SK-N-SH treated with all-trans-retinoic acid at 6 μM for 48 hours (cell line): ENCODE measurements at regions not wholly inside any gene's neighbourhood (a gene's known extent, or its start where the extent isn't known, plus 50 kb on each side); places are given as distances from the start of the nearest gene placed in this dataset.

Experiments
- ATAC-seq: fragments of 200-7000 bp; cut with Tn5 transposase; 3 replicates; pipeline ENCODE4 v1.9.1; 2020; ENCODE audit warnings: mild to moderate bottlenecking, moderate library complexity
- ARNTL ChIP-seq: fragments of 450-650 bp; formaldehyde crosslinking; IDR thresholded peaks from 2 replicates; pipeline ENCODE4 v1.5.0; 2020; ENCODE audit warnings: low read depth, mild to moderate bottlenecking, moderate library complexity, borderline replicate concordance
- BACH2 ChIP-seq: fragments of 250-450 bp; sonication (Bioruptor Pico); IDR thresholded peaks from 2 replicates; pipeline ENCODE4 v1.9.0; 2021; ENCODE audit warnings: mild to moderate bottlenecking, borderline replicate concordance
- CREB5 ChIP-seq: fragments of 250-450 bp; sonication (Bioruptor Pico); IDR thresholded peaks from 2 replicates; pipeline ENCODE4 v1.5.1; 2020; ENCODE audit warnings: low read depth, mild to moderate bottlenecking, moderate library complexity
- CSDC2 ChIP-seq: fragments of 250-450 bp; sonication (Bioruptor Pico); IDR thresholded peaks from 2 replicates; pipeline ENCODE4 v1.5.0; 2020; ENCODE audit warnings: mild to moderate bottlenecking, moderate library complexity
- CSRNP3 ChIP-seq: fragments of 250-450 bp; sonication (Bioruptor Pico); IDR thresholded peaks from 2 replicates; pipeline ENCODE4 v1.5.1; 2021; ENCODE audit warnings: mild to moderate bottlenecking, moderate library complexity
- ESRRG ChIP-seq: fragments of 250-450 bp; sonication (Bioruptor Pico); IDR thresholded peaks from 2 replicates; pipeline ENCODE4 v1.6.1; 2021; ENCODE audit warnings: mild to moderate bottlenecking
- GLIS3 ChIP-seq: fragments of 250-450 bp; sonication (Bioruptor Pico); IDR thresholded peaks from 2 replicates; pipeline ENCODE4 v1.5.0; 2020; ENCODE audit warnings: mild to moderate bottlenecking, moderate library complexity
- ISL1 ChIP-seq: fragments of 250-450 bp; sonication (Bioruptor Pico); IDR thresholded peaks from 2 replicates; pipeline ENCODE4 v2.1.2; 2022; ENCODE audit warnings: mild to moderate bottlenecking, moderate library complexity
- POU6F1 ChIP-seq: fragments of 250-450 bp; sonication (Bioruptor Pico); IDR thresholded peaks from 2 replicates; pipeline ENCODE4 v1.8.0; 2021; ENCODE audit warnings: low read depth, mild to moderate bottlenecking, moderate library complexity, borderline replicate concordance
- PPARA ChIP-seq: fragments of 250-450 bp; sonication (Bioruptor Pico); IDR thresholded peaks from 2 replicates; pipeline ENCODE4 v1.5.0; 2020; ENCODE audit warnings: mild to moderate bottlenecking, borderline replicate concordance
- RARB ChIP-seq: fragments of 250-450 bp; sonication (Bioruptor Pico); IDR thresholded peaks from 2 replicates; pipeline ENCODE4 v1.8.0; 2021; ENCODE audit warnings: mild to moderate bottlenecking, moderate library complexity
- SNAI2 ChIP-seq: fragments of 250-450 bp; sonication (Bioruptor Pico); IDR thresholded peaks from 2 replicates; pipeline ENCODE4 v1.5.0; 2020; ENCODE audit warnings: mild to moderate bottlenecking, moderate library complexity
- TCF4 ChIP-seq: fragments of 250-450 bp; sonication (Bioruptor Pico); IDR thresholded peaks from 2 replicates; pipeline ENCODE4 v1.8.0; 2021; ENCODE audit warnings: mild to moderate bottlenecking, moderate library complexity, borderline replicate concordance
- TOX ChIP-seq: fragments of 250-450 bp; sonication (Bioruptor Pico); IDR thresholded peaks from 2 replicates; pipeline ENCODE4 v1.8.0; 2021; ENCODE audit warnings: mild to moderate bottlenecking, moderate library complexity, borderline replicate concordance
- TSHZ2 ChIP-seq: fragments of 250-450 bp; sonication (Bioruptor Pico); IDR thresholded peaks from 2 replicates; pipeline ENCODE4 v1.5.0; 2020; ENCODE audit warnings: mild to moderate bottlenecking, moderate library complexity
- ZC3H10 ChIP-seq: fragments of 250-450 bp; sonication (Bioruptor Pico); IDR thresholded peaks from 2 replicates; pipeline ENCODE4 v1.5.1; 2021; ENCODE audit warnings: mild to moderate bottlenecking, moderate library complexity
- ZFP3 ChIP-seq: fragments of 250-450 bp; sonication (Bioruptor Pico); IDR thresholded peaks from 2 replicates; pipeline ENCODE4 v1.5.0; 2020; ENCODE audit warnings: mild to moderate bottlenecking, moderate library complexity
- ZFP30 ChIP-seq: fragments of 450-650 bp; formaldehyde crosslinking; IDR thresholded peaks from 2 replicates; pipeline ENCODE4 v1.5.0; 2022; ENCODE audit warnings: mild to moderate bottlenecking, moderate library complexity
- ZNF565 ChIP-seq: fragments of 450-650 bp; formaldehyde crosslinking; conservative IDR thresholded peaks from 2 replicates; pipeline ENCODE4 v1.5.0; 2020; ENCODE audit warnings: low read depth, mild to moderate bottlenecking, moderate library complexity
- ZNF70 ChIP-seq: fragments of 450-650 bp; formaldehyde crosslinking; IDR thresholded peaks from 2 replicates; pipeline ENCODE4 v1.5.0; 2020; ENCODE audit warnings: mild to moderate bottlenecking, moderate library complexity
- ZNF8 ChIP-seq: fragments of 450-650 bp; formaldehyde crosslinking; IDR thresholded peaks from 2 replicates; pipeline ENCODE4 v1.5.0; 2020; ENCODE audit warnings: mild to moderate bottlenecking, moderate library complexity

GRCh38 chr6:1176567-1176966 is 135.3 kb upstream of the FOXQ1 start (continued):
- no peak for TF ChIP-seq CSDC2 (CRISPR knock-in tag)

GRCh38 chr6:1175877-1176276 is 136.0 kb upstream of the FOXQ1 start:
- ATAC-seq, result no peak
- no peak for TF ChIP-seq CSDC2 (CRISPR knock-in tag)
- no peak for TF ChIP-seq ZFP3 (CRISPR knock-in tag)
- no peak for TF ChIP-seq SNAI2
- TF ChIP-seq POU6F1 (CRISPR knock-in tag), result no peak
- TF ChIP-seq CREB5 (CRISPR knock-in tag), result no peak
- no peak for TF ChIP-seq ISL1
- TF ChIP-seq ZNF70 (CRISPR knock-in tag), result no peak
- no peak for TF ChIP-seq ESRRG (CRISPR knock-in tag)
- TF ChIP-seq GLIS3 (CRISPR knock-in tag), result no peak
- no peak for TF ChIP-seq RARB (CRISPR knock-in tag)
- no peak for TF ChIP-seq ZFP30
- TF ChIP-seq TOX (CRISPR knock-in tag), result no peak
- TF ChIP-seq TSHZ2 (CRISPR knock-in tag), result no peak
- TF ChIP-seq PPARA (CRISPR knock-in tag), result no peak
- TF ChIP-seq ZC3H10, result no peak

- TF ChIP-seq GLIS3 (CRISPR knock-in tag), result no peak
- TF ChIP-seq ZNF565 (CRISPR knock-in tag), result no peak
- TF ChIP-seq SNAI2, result no peak
- no peak for ATAC-seq
Observed at GRCh38 chr6:1170794-1171193, 141.1 kb upstream of the FOXQ1 start.

- TF ChIP-seq RARB (CRISPR knock-in tag) (no peak), ZFP30 (no peak), POU6F1 (CRISPR knock-in tag) (no peak), CSRNP3 (no peak)
- ATAC-seq, result no peak
Observed at GRCh38 chr6:1164600-1164999, 147.3 kb upstream of the FOXQ1 start.

- TF ChIP-seq CSDC2 (CRISPR knock-in tag) (no peak), PPARA (CRISPR knock-in tag) (no peak), GLIS3 (CRISPR knock-in tag) (no peak), ZC3H10 (no peak), CREB5 (CRISPR knock-in tag) (no peak), TCF4 (CRISPR knock-in tag) (no peak), ISL1 (no peak), CSRNP3 (no peak), POU6F1 (CRISPR knock-in tag) (no peak), ARNTL (CRISPR knock-in tag) (no peak), ESRRG (CRISPR knock-in tag) (no peak), SNAI2 (no peak), ZFP3 (CRISPR knock-in tag) (no peak), BACH2 (no peak), ZNF8 (CRISPR knock-in tag) (no peak)
- ATAC-seq, result no peak
Observed at GRCh38 chr6:1163501-1163900, 148.4 kb upstream of the FOXQ1 start.
